ENCODE measurements at regions not wholly inside any gene's neighbourhood (a gene's known extent, or its start where the extent isn't known, plus 50 kb on each side); places are given as distances from the start of the nearest gene placed in this dataset.

GRCh38 chr6:156633291-156633690, 143.9 kb upstream of the ARID1B start:
- no peak for DNase-seq
- TF ChIP-seq POLR2A (IDR thresholded peaks at IDR 0.05) (no peak), CTCF (IDR thresholded peaks at IDR 0.05) (no peak)
- intact Hi-C loops (cut with DNase I), result no loop called here

GRCh38 chr6:156630613-156631302, 146.4 kb upstream of the ARID1B start:
- H3K27me3 ChIP-seq, result no peaks in the 10 kb centered on the region
- no peaks in the 10 kb centered on the region for H3K9me3 ChIP-seq (replicated peaks in 1 of 3)
- intact Hi-C loops (cut with DNase I), result no loop called here
- WGBS, 4 donors, result 89 to 95% (median 92%) methylated on average over 32 to 36 of the region's 36 CpGs
- TF ChIP-seq POLR2A (IDR thresholded peaks at IDR 0.05) (no peak), CTCF (IDR thresholded peaks at IDR 0.05) (no peak)
- H3K27ac ChIP-seq, result no peak overlapping the region
- H3K4me1 ChIP-seq (replicated peaks in 1 of 2), result peaks cover 0 to 8% of the 10 kb centered on the region in 2 donors
- H3K4me3 ChIP-seq, result no peak overlapping the region
- no peaks in the 10 kb centered on the region for H3K36me3 ChIP-seq (replicated peaks in 1 of 2)
- DNase-seq, result no peak

More at GRCh38 chr6:156633291-156633690, 143.9 kb upstream of the ARID1B start:
- Histone ChIP-seq H3K27ac (no peak overlapping the region), H3K27me3 (no peaks in the 10 kb centered on the region), H3K36me3 (replicated peaks in 1 of 2) (no peaks in the 10 kb centered on the region), H3K4me3 (no peak overlapping the region), H3K4me1 (replicated peaks in 1 of 2) (peaks cover 0 to 8% of the 10 kb centered on the region in 2 donors), H3K9me3 (replicated peaks in 1 of 3) (no peaks in the 10 kb centered on the region)
- 86 to 96% (median 90%) methylated on average over 11 of the region's 11 CpGs for WGBS, 4 donors

GRCh38 chr6:156628805-156629204, 148.4 kb upstream of the ARID1B start:
- 65 to 83% (median 78%) methylated on average over 3 of the region's 3 CpGs for WGBS, 4 donors
- Histone ChIP-seq H3K36me3 (replicated peaks in 1 of 2) (no peaks in the 10 kb centered on the region), H3K4me1 (replicated peaks in 1 of 2) (no peaks in the 10 kb centered on the region), H3K27me3 (no peaks in the 10 kb centered on the region), H3K9me3 (replicated peaks in 1 of 3) (no peaks in the 10 kb centered on the region), H3K27ac (no peak overlapping the region), H3K4me3 (no peak overlapping the region)
- intact Hi-C loops (cut with DNase I), result no loop called here
- TF ChIP-seq CTCF (IDR thresholded peaks at IDR 0.05) (no peak), POLR2A (IDR thresholded peaks at IDR 0.05) (no peak)
- DNase-seq, result no peak

GRCh38 chr6:156627524-156627923, 149.7 kb upstream of the ARID1B start:
- no peak for DNase-seq
- intact Hi-C loops (cut with DNase I), result no loop called here
- TF ChIP-seq CTCF (IDR thresholded peaks at IDR 0.05) (no peak), POLR2A (IDR thresholded peaks at IDR 0.05) (no peak)
- Histone ChIP-seq H3K36me3 (replicated peaks in 1 of 2) (no peaks in the 10 kb centered on the region), H3K4me1 (replicated peaks in 1 of 2) (no peaks in the 10 kb centered on the region), H3K9me3 (replicated peaks in 1 of 3) (no peaks in the 10 kb centered on the region), H3K27me3 (no peaks in the 10 kb centered on the region), H3K27ac (no peak overlapping the region), H3K4me3 (no peak overlapping the region)
- WGBS, 4 donors, result 94 to 100% (median 98%) methylated on average over 1 of the region's 1 CpG
